Kidney (tissue), 13 donors: ENCODE measurements at regions not wholly inside any gene's neighbourhood (a gene's known extent, or its start where the extent isn't known, plus 50 kb on each side); places are given as distances from the start of the nearest gene placed in this dataset.

Source experiments
- DNase-seq, 5 donors: peaks; one replicate each; pipeline ENCODE4 v3.0.0-alpha.2; 2013 to 2020
- FAIRE-seq: peaks from 2 replicates; lab custom pipeline; 2012; peaks lifted over from hg19 to GRCh38; lab: Jason Lieb, UNC
- H3K27ac ChIP-seq, 2 donors: one replicate each; pipeline ENCODE4 v1.7.0; 2013; ENCODE audit warnings: low read depth in 2 of 2, low read length in 2 of 2, inconsistent platforms in 1 of 2
- H3K27me3 ChIP-seq: one replicate; pipeline ENCODE4 v1.7.1; 2013; ENCODE audit warnings: low read length, inconsistent platforms; ENCODE audit not compliant: control insufficient read depth, insufficient read depth
- H3K36me3 ChIP-seq, 3 donors: one replicate each; pipeline versions ENCODE4 v1.7.0 to v1.7.1; 2013; ENCODE audit warnings: low read length in 3 of 3, control low read depth in 1 of 3, inconsistent platforms in 1 of 3; ENCODE audit not compliant: insufficient read depth in 3 of 3, control insufficient read depth in 2 of 3
- H3K4me1 ChIP-seq, 3 donors: one replicate each; pipeline versions ENCODE4 v1.7.0 to v1.7.1; 2013; ENCODE audit warnings: low read length in 3 of 3, inconsistent platforms in 1 of 3, low read depth in 1 of 3; ENCODE audit not compliant: control insufficient read depth in 2 of 3, insufficient read depth in 2 of 3
- H3K4me3 ChIP-seq, 3 donors: one replicate each; pipeline versions ENCODE4 v1.7.0 to v1.8.1; 2013; ENCODE audit warnings: low read length in 3 of 3, control low read depth in 1 of 3, inconsistent platforms in 1 of 3
- H3K9ac ChIP-seq, 3 donors: one replicate each; pipeline versions ENCODE4 v1.7.0 to v1.7.1; 2013; ENCODE audit warnings: low read length in 3 of 3, control low read depth in 1 of 3, inconsistent platforms in 1 of 3
- H3K9me3 ChIP-seq, 3 donors: one replicate each; pipeline versions ENCODE4 v1.7.0 to v1.7.1; 2013; ENCODE audit warnings: low read length in 3 of 3, control low read depth in 1 of 3, inconsistent platforms in 1 of 3; ENCODE audit not compliant: control insufficient read depth in 2 of 3, insufficient read depth in 1 of 3
- CTCF ChIP-seq: IDR thresholded peaks from 3 replicates; pipeline ENCODE4 v1.5.1; 2012; ENCODE audit warnings: mild to moderate bottlenecking, moderate library complexity, borderline replicate concordance; ENCODE audit not compliant: insufficient read depth; ENCODE audit errors: extremely low read depth
- intact Hi-C: fragments of 100-400 bp; cut with DNase I; formaldehyde crosslinking; loops from one replicate; pipeline ENCODE4 v1.11.1; 2022
- donor health status: control.
- donor health status: control.
- donor health status: control.
- donor health status: control.
- donor health status: control.
- donor health status: DM: yes; HTN: yes; CAD: no.
- donor health status: Normal renal cell carcinoma (clear cell type).

DNA sequence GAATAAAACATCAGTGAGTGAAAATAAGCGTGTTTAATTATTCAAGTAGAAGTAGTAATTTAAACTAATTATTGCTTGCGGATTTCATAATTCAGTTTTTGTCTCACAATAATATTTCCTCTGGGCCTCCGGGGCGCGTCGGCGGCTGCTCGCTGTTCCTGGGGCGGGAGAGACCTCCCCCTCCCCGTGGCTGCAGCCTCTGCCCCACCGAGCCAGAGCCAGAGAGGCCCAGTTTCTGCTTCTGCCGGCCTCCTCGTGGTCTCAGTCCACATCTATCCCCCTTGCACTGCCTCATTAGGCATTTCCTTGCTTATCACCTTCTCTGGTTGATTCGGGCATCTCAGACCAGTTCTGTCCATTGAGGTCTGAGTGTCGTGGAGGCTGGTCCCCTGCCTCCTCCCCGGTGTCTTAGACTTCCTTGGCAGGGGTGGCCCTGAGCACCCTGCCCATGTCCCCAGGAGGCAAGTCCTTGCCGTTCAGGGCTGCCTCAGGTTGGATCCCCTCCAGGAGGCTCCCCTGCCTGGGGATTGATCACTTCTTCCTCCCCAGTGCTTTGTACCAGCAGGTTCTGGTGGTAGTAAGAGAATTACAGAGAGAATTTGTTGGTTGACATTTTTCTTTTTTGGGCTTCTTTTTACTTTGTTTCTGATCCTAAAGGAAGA, 78.0 kb downstream of the SLC25A47 start:
- FAIRE-seq (no peak), DNase-seq (no peak)
- H3K4me3 ChIP-seq: no peak overlapping the region
- no peaks in the 10 kb centered on the region for H3K4me1 ChIP-seq
- TF ChIP-seq CTCF: no peak
- no peaks in the 10 kb centered on the region for H3K36me3 ChIP-seq
- no peak overlapping the region for H3K27ac ChIP-seq
- intact Hi-C loops: no loop called here
- no peak overlapping the region for H3K9ac ChIP-seq
- no peaks in the 10 kb centered on the region for H3K9me3 ChIP-seq
- no peaks in the 10 kb centered on the region for H3K27me3 ChIP-seq

DNA sequence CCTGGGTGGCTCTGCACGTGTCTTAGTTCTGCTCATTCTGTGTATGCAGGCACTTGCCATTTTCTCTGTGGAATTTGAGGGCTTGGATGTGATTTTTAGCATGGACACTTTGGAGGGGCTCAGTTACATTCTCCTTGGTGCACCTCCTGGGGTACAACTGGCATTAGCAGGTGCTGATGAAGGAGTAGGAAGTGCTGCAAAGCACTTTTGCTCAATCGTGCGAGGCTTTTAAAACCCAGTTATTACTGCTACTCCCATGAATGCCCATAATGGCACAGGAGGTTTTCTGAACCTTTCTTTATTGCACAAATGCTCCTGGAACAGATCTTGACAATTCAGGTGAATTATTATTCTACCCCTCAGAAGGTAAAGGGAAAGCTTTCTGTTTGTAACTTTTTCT, 78.7 kb downstream of the SLC25A47 start:
- Histone ChIP-seq H3K4me1 (no peaks in the 10 kb centered on the region), H3K9ac (no peak overlapping the region), H3K27ac (no peak overlapping the region), H3K27me3 (no peaks in the 10 kb centered on the region), H3K4me3 (no peak overlapping the region), H3K9me3 (no peaks in the 10 kb centered on the region), H3K36me3 (no peaks in the 10 kb centered on the region)
- DNase-seq: no peak
- intact Hi-C loops: no loop called here
- FAIRE-seq: no peak
- TF ChIP-seq CTCF: no peak

GRCh38 chr14:100402631-100403030, 79.5 kb downstream of the SLC25A47 start:
- TF ChIP-seq CTCF: no peak
- no peaks in the 10 kb centered on the region for H3K27me3 ChIP-seq
- no peak for DNase-seq
- no peaks in the 10 kb centered on the region for H3K36me3 ChIP-seq
- no peaks in the 10 kb centered on the region for H3K9me3 ChIP-seq
- no peak overlapping the region for H3K9ac ChIP-seq
- intact Hi-C loops: no loop called here
- no peak for FAIRE-seq
- no peak overlapping the region for H3K27ac ChIP-seq
- no peak overlapping the region for H3K4me3 ChIP-seq
- no peaks in the 10 kb centered on the region for H3K4me1 ChIP-seq

- Histone ChIP-seq H3K9me3 (no peaks in the 10 kb centered on the region), H3K27ac (no peak overlapping the region), H3K4me1 (no peaks in the 10 kb centered on the region), H3K27me3 (no peaks in the 10 kb centered on the region), H3K36me3 (no peaks in the 10 kb centered on the region), H3K9ac (no peak overlapping the region), H3K4me3 (no peak overlapping the region)
- intact Hi-C loops: no loop called here
- FAIRE-seq (no peak), DNase-seq (no peak)
- no peak for TF ChIP-seq CTCF
These were observed 80.0 kb downstream of the SLC25A47 start for GRCh38 chr14:100403105-100403504.
